IMR-90 (cell line): ENCODE measurements at regions not wholly inside any gene's neighbourhood (a gene's known extent, or its start where the extent isn't known, plus 50 kb on each side); places are given as distances from the start of the nearest gene placed in this dataset.

Source experiments
- ATAC-seq: fragments of 200-7000 bp; cut with Tn5 transposase; 2 replicates; pipeline ENCODE4 v1.9.1; 2020; ENCODE audit warnings: low read depth, mild to moderate bottlenecking, moderate library complexity
- BruUV-seq: library from RNA; stranded (reverse); fragments of 400-500 nt; replicated peaks from 2 replicates; lab custom pipeline; 2021; lab: Mats Ljungman, UMichigan
- CTCF ChIA-PET: fragments of 300-600 bp; formaldehyde crosslinking; extraction: SDS; loops from one replicate; lab custom pipeline; 2021; ENCODE audit warnings: antibody characterized with exemption; lab: Yijun Ruan, JAX
- POLR2A ChIA-PET: fragments of 300-600 bp; sonication (Branson Sonifier 250); formaldehyde crosslinking; loops from one replicate; lab custom pipeline; 2022; ENCODE audit warnings: antibody characterized with exemption; ENCODE audit not compliant: unreplicated experiment; lab: Charles Lee
- DNase-seq: peaks from one replicate; pipeline ENCODE4 v3.0.0; 2013
- H2AFZ ChIP-seq: replicated peaks from 2 replicates; pipeline ENCODE3; 2013; ENCODE audit warnings: low read length, mild to moderate bottlenecking; ENCODE audit not compliant: poor library complexity
- H2AK5ac ChIP-seq: 2 replicates; pipeline ENCODE4 v1.6.1; 2013; ENCODE audit warnings: low read depth, low read length, inconsistent platforms
- H2AK9ac ChIP-seq: replicated peaks from 2 replicates; pipeline ENCODE3; 2013; ENCODE audit warnings: mild to moderate bottlenecking, low read depth, low read length, moderate library complexity; ENCODE audit not compliant: poor library complexity
- H2BK120ac ChIP-seq: 2 replicates; pipeline ENCODE4 v1.6.1; 2013; ENCODE audit warnings: low read depth, low read length, inconsistent platforms
- H2BK15ac ChIP-seq: 3 replicates; pipeline ENCODE4 v1.6.1; 2013; ENCODE audit warnings: low read depth, low read length, inconsistent platforms
- H2BK20ac ChIP-seq: 2 replicates; pipeline ENCODE4 v1.6.1; 2013; ENCODE audit warnings: low read depth, mild to moderate bottlenecking, inconsistent platforms, low read length, moderate library complexity
- H2BK5ac ChIP-seq: 2 replicates; pipeline ENCODE4 v1.6.1; 2013; ENCODE audit warnings: mild to moderate bottlenecking, low read depth, low read length, inconsistent platforms; ENCODE audit not compliant: poor library complexity, severe bottlenecking
- H3K14ac ChIP-seq: replicated peaks from 2 replicates; pipeline ENCODE4 v1.6.1; 2013; ENCODE audit warnings: low read depth, low read length, inconsistent platforms
- H3K18ac ChIP-seq: 2 replicates; pipeline ENCODE4 v1.6.1; 2013; ENCODE audit warnings: low read depth, low read length, control low read depth
- H3K23ac ChIP-seq: 2 replicates; pipeline ENCODE4 v1.6.1; 2013; ENCODE audit warnings: low read depth, low read length, inconsistent platforms
- H3K27ac ChIP-seq: 2 replicates; pipeline ENCODE4 v1.5.1; 2013; ENCODE audit warnings: mild to moderate bottlenecking, control low read depth, low read length; ENCODE audit not compliant: insufficient read depth
- H3K27me3 ChIP-seq: 2 replicates; pipeline ENCODE4 v1.6.1; 2013; ENCODE audit warnings: low read length; ENCODE audit not compliant: control insufficient read depth, insufficient read depth
- H3K36me3 ChIP-seq: 2 replicates; pipeline ENCODE4 v1.6.1; 2013; ENCODE audit warnings: low read length, mixed read lengths; ENCODE audit not compliant: control insufficient read depth, insufficient read depth
- H3K4ac ChIP-seq: 2 replicates; pipeline ENCODE4 v1.6.1; 2013; ENCODE audit warnings: low read depth, low read length, inconsistent platforms
- H3K4me1 ChIP-seq: 2 replicates; pipeline ENCODE4 v1.6.1; 2013; ENCODE audit warnings: low read length, mixed read lengths; ENCODE audit not compliant: control insufficient read depth, insufficient read depth
- H3K4me2 ChIP-seq: 2 replicates; pipeline ENCODE4 v1.6.1; 2013; ENCODE audit warnings: low read depth, mild to moderate bottlenecking, control low read depth, low read length, moderate library complexity
- H3K4me3 ChIP-seq: 2 replicates; pipeline ENCODE4 v1.5.1; 2013; ENCODE audit warnings: low read depth, mild to moderate bottlenecking, control low read depth, low read length, moderate library complexity; ENCODE audit not compliant: insufficient read depth
- H3K56ac ChIP-seq: 2 replicates; pipeline ENCODE4 v1.6.1; 2013; ENCODE audit warnings: low read length, inconsistent platforms; ENCODE audit not compliant: insufficient read depth; ENCODE audit errors: extremely low read depth
- H3K79me1 ChIP-seq, 2 experiments: 2 replicates each; pipeline ENCODE4 v1.6.1; 2013; ENCODE audit warnings: low read length in 2 of 2, inconsistent platforms in 1 of 2, low read depth in 1 of 2
- H3K9ac ChIP-seq: 2 replicates; pipeline ENCODE4 v1.6.1; 2013; ENCODE audit warnings: low read depth, low read length, control low read depth
- H3K9me1 ChIP-seq: 2 replicates; pipeline ENCODE4 v1.6.1; 2013; ENCODE audit warnings: low read length, inconsistent platforms; ENCODE audit not compliant: insufficient read depth
- H3K9me3 ChIP-seq: 2 replicates; pipeline ENCODE4 v1.6.1; 2013; ENCODE audit warnings: low read length; ENCODE audit not compliant: control insufficient read depth, insufficient read depth
- H4K20me1 ChIP-seq: 2 replicates; pipeline ENCODE4 v1.6.1; 2013; ENCODE audit warnings: low read length, inconsistent platforms; ENCODE audit not compliant: insufficient read depth
- H4K5ac ChIP-seq: 2 replicates; pipeline ENCODE4 v1.6.1; 2013; ENCODE audit warnings: mild to moderate bottlenecking, low read depth, low read length, control low read depth
- H4K8ac ChIP-seq, 2 experiments: 2 replicates each; pipeline ENCODE4 v1.6.1; 2013; ENCODE audit warnings: low read depth in 2 of 2, low read length in 2 of 2, control low read depth in 1 of 2, inconsistent platforms in 1 of 2
- H4K91ac ChIP-seq: 2 replicates; pipeline ENCODE4 v1.6.1; 2013; ENCODE audit warnings: low read depth, low read length, inconsistent platforms; ENCODE audit not compliant: insufficient read depth
- CEBPB ChIP-seq: IDR thresholded peaks from 2 replicates; pipeline ENCODE4 v1.6.1; 2012; ENCODE audit warnings: low read depth, low read length, improper control_type of control experiment
- CHD1 ChIP-seq: IDR thresholded peaks from 2 replicates; pipeline ENCODE4 v1.6.1; 2012; ENCODE audit warnings: low read depth, low read length, improper control_type of control experiment
- WGBS, 2 experiments: methylation state at CpG; one replicate each; pipeline versions ENCODE4 v1.1.5 to v1.1.7; 2013; ENCODE audit warnings: missing lambda C conversion rate in 2 of 2; ENCODE audit not compliant: insufficient read length in 1 of 2; ENCODE audit errors: extremely low coverage in 2 of 2; 5-methylcytosine and 5-hydroxymethylcytosine counted together
- dilution Hi-C: fragments of 300-500 bp; cut with HindIII; formaldehyde crosslinking; loops from one replicate; pipeline ENCODE4 v1.14.3; 2018; ENCODE audit warnings: low sequenced_read_pairs; ENCODE audit not compliant: unreplicated experiment
- in situ Hi-C: fragments of 300-500 bp; cut with MboI; formaldehyde crosslinking; loops from 3 replicates; pipeline ENCODE4 v1.14.3; 2019; ENCODE audit warnings: low sequenced_read_pairs, inconsistent platforms, mixed read lengths
- intact Hi-C: fragments of 100-400 bp; cut with micrococcal nuclease; formaldehyde crosslinking; loops from 2 replicates; pipeline ENCODE4 v1.10.0; 2022

- CTCF ChIA-PET = no interaction called here
These were observed 76.4 kb upstream of the MBNL3 start for GRCh38 chrX:132565273-132565672.

More at GRCh38 chrX:132565273-132565672, 76.4 kb upstream of the MBNL3 start:
- ATAC-seq = no peak
- no peak overlapping the region for H3K56ac ChIP-seq
- BruUV-seq = no TSS peak
- H3K4me1 ChIP-seq = no peaks in the 10 kb centered on the region
- H3K36me3 ChIP-seq = no peaks in the 10 kb centered on the region
- H3K9me3 ChIP-seq = no peaks in the 10 kb centered on the region
- TF ChIP-seq CEBPB = peak; percentile 51
- no peak for TF ChIP-seq CHD1
- H3K79me1 ChIP-seq = no peaks in the 10 kb centered on the region
- H3K18ac ChIP-seq = no peak overlapping the region
- H3K23ac ChIP-seq = no peak overlapping the region
- no peak overlapping the region for H2AK5ac ChIP-seq
- H4K8ac ChIP-seq = no peak overlapping the region
- H3K27me3 ChIP-seq = no peaks in the 10 kb centered on the region
- no peak overlapping the region for H4K5ac ChIP-seq
- no CpG with 5 or more reads among the region's 3 CpGs for WGBS, 2 experiments
- DNase-seq = no peak
- H3K27ac ChIP-seq = no peak overlapping the region
- H4K91ac ChIP-seq = no peak overlapping the region
- no peak overlapping the region for H3K4me3 ChIP-seq
- no peaks in the 10 kb centered on the region for H4K20me1 ChIP-seq
- H2BK5ac ChIP-seq = no peak overlapping the region
- in situ Hi-C loops = no loop called here
- dilution Hi-C loops = no loop called here
- no peak overlapping the region for H3K4me2 ChIP-seq
- intact Hi-C loops = no loop called here
- no peaks in the 10 kb centered on the region for H3K9me1 ChIP-seq
- H3K4ac ChIP-seq = no peak overlapping the region
- no peak overlapping the region for H3K9ac ChIP-seq
- H2AK9ac ChIP-seq = no peak overlapping the region
- POLR2A ChIA-PET = no interaction called here
- no peak overlapping the region for H2AFZ ChIP-seq
- H2BK120ac ChIP-seq = no peak overlapping the region
- H3K14ac ChIP-seq = no peak overlapping the region
- no peak overlapping the region for H2BK20ac ChIP-seq
- no peak overlapping the region for H2BK15ac ChIP-seq
